ENCODE measurements at regions not wholly inside any gene's neighbourhood (a gene's known extent, or its start where the extent isn't known, plus 50 kb on each side); places are given as distances from the start of the nearest gene placed in this dataset.

DNA sequence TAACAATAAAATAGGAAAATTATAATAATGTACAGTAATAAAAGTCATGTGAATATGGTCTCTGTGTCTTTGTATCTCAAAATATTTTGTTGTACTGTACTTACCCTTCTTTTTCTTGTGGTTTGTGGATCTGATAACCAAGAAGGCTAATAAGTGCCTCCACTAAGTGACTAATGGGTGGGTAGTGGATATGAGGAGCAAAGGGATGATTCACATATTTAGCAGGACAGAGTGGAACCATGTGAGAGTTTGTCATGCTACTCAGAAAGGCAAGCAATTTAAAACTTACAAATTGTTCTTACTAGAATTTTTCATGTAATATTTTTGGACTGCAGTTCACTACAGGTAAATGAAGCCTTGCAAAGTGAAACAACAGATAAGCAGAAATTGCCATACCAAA, 1241.2 kb upstream of the CDH2 start:
- Histone ChIP-seq H3F3A (ENCODE audit: low read depth) (no peaks in the 10 kb centered on the region), H3K9ac (no peak overlapping the region), H3K4me3 (no peak overlapping the region), H3K4me1 (no peaks in the 10 kb centered on the region), H2AFZ (replicated peaks) (no peak overlapping the region), H3K27me3 (no peaks in the 10 kb centered on the region), H4K20me1 (ENCODE audit: low read depth) (no peaks in the 10 kb centered on the region), H3K4me2 (no peak overlapping the region), H3K9me3 (ENCODE audit: low read depth) (peaks cover 13% of the 10 kb centered on the region), H3K27ac (no peak overlapping the region), H3K79me2 (ENCODE audit: low read depth) (no peaks in the 10 kb centered on the region), H3K36me3 (no peaks in the 10 kb centered on the region)
- H3K27me3 Mint-ChIP-seq (ENCODE audit: insufficient read depth, low read depth), result peaks cover 2% of the 10 kb centered on the region
- H3K4me1 Mint-ChIP-seq, result no peaks in the 10 kb centered on the region
- TF ChIP-seq EZH2phosphoT487 (IDR thresholded peaks at IDR 0.05) (no peak), EZH2 (IDR thresholded peaks at IDR 0.05) (no peak)
- TF ChIP-seq, protein P1, sequence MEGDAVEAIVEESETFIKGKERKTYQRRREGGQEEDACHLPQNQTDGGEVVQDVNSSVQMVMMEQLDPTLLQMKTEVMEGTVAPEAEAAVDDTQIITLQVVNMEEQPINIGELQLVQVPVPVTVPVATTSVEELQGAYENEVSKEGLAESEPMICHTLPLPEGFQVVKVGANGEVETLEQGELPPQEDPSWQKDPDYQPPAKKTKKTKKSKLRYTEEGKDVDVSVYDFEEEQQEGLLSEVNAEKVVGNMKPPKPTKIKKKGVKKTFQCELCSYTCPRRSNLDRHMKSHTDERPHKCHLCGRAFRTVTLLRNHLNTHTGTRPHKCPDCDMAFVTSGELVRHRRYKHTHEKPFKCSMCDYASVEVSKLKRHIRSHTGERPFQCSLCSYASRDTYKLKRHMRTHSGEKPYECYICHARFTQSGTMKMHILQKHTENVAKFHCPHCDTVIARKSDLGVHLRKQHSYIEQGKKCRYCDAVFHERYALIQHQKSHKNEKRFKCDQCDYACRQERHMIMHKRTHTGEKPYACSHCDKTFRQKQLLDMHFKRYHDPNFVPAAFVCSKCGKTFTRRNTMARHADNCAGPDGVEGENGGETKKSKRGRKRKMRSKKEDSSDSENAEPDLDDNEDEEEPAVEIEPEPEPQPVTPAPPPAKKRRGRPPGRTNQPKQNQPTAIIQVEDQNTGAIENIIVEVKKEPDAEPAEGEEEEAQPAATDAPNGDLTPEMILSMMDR (IDR thresholded peaks at IDR 0.05), result no peak
- no peak for DNase-seq (ENCODE audit: low spot score)
- H3K4me3 Mint-ChIP-seq, result no peak overlapping the region
- no peak overlapping the region for H3K27ac Mint-ChIP-seq
- H3K36me3 Mint-ChIP-seq, result no peaks in the 10 kb centered on the region
- H3K9me3 Mint-ChIP-seq, result peaks cover 16% of the 10 kb centered on the region

DNA sequence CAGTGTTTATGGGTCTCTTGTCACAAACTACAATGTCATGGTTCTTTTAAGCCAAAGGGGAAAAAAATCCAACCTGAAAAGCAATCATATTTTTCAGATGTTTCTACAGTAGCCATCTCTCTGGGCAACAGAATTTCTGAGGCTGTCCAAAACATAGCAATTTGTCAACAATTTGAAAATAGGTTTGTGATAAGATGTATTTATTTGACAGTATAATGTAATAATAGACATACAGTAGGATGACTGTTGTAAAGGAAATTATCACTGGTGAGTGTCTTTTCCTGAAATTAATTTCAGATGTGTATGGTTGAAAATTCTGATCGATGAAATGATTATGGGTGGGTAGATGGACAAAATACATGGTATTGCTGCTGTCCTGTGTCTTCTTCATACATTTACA, 1230.1 kb upstream of the CDH2 start:
- Histone ChIP-seq H3K79me2 (ENCODE audit: low read depth) (no peaks in the 10 kb centered on the region), H4K20me1 (ENCODE audit: low read depth) (no peaks in the 10 kb centered on the region), H3K4me1 (no peaks in the 10 kb centered on the region), H3K9me3 (ENCODE audit: low read depth) (no peaks in the 10 kb centered on the region), H2AFZ (replicated peaks) (no peak overlapping the region), H3K27ac (no peak overlapping the region), H3K4me2 (no peak overlapping the region), H3K27me3 (no peaks in the 10 kb centered on the region), H3K9ac (no peak overlapping the region), H3K36me3 (no peaks in the 10 kb centered on the region), H3F3A (ENCODE audit: low read depth) (no peaks in the 10 kb centered on the region), H3K4me3 (no peak overlapping the region)
- no peak for TF ChIP-seq EZH2 (IDR thresholded peaks at IDR 0.05)
- TF ChIP-seq EZH2phosphoT487 (IDR thresholded peaks at IDR 0.05), result no peak
- TF ChIP-seq, protein P1 (IDR thresholded peaks at IDR 0.05), result no peak
- Mint-ChIP-seq H3K9me3 (no peaks in the 10 kb centered on the region), H3K27me3 (ENCODE audit: insufficient read depth, low read depth) (no peaks in the 10 kb centered on the region), H3K4me3 (no peak overlapping the region), H3K4me1 (no peaks in the 10 kb centered on the region), H3K27ac (no peak overlapping the region), H3K36me3 (no peaks in the 10 kb centered on the region)
- no peak for DNase-seq (ENCODE audit: low spot score)

DNA sequence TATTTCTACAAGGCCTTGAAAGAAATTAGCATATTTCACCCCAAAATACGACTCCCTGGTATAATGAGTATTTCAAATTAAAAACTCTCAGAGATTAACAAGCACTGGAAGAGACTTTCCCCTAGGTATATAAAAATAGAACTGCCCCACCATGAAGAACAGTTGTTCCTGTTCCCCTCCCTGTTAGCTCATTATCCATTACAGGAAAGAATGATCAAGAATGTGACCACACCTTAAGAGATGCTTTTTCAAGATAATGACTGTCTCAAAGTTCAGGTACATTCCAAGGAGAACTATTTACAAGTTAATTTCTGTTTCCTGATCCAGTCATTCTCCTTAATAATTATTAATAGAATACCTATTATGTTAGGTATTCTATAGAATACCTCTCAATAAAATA, 1220.6 kb upstream of the CDH2 start:
- no peak overlapping the region for H3K4me3 ChIP-seq
- no peak overlapping the region for H3K27ac Mint-ChIP-seq
- no peaks in the 10 kb centered on the region for H3K36me3 ChIP-seq
- no peaks in the 10 kb centered on the region for H3K36me3 Mint-ChIP-seq
- H4K20me1 ChIP-seq (ENCODE audit: low read depth), result no peaks in the 10 kb centered on the region
- H3K4me1 ChIP-seq, result no peaks in the 10 kb centered on the region
- H3K27ac ChIP-seq, result no peak overlapping the region
- H3K9ac ChIP-seq, result no peak overlapping the region
- H3K4me2 ChIP-seq, result no peak overlapping the region
- DNase-seq (ENCODE audit: low spot score), result no peak
- no peaks in the 10 kb centered on the region for H3K9me3 Mint-ChIP-seq
- H3K79me2 ChIP-seq (ENCODE audit: low read depth), result no peaks in the 10 kb centered on the region
- H2AFZ ChIP-seq (replicated peaks), result no peak overlapping the region
- no peaks in the 10 kb centered on the region for H3K27me3 Mint-ChIP-seq (ENCODE audit: insufficient read depth, low read depth)
- no peaks in the 10 kb centered on the region for H3F3A ChIP-seq (ENCODE audit: low read depth)
- no peak overlapping the region for H3K4me3 Mint-ChIP-seq
- TF ChIP-seq EZH2phosphoT487 (IDR thresholded peaks at IDR 0.05), result no peak
- TF ChIP-seq, protein P1 (IDR thresholded peaks at IDR 0.05), result no peak
- no peak for TF ChIP-seq EZH2 (IDR thresholded peaks at IDR 0.05)
- no peaks in the 10 kb centered on the region for H3K9me3 ChIP-seq (ENCODE audit: low read depth)
- no peaks in the 10 kb centered on the region for H3K4me1 Mint-ChIP-seq
- H3K27me3 ChIP-seq, result no peaks in the 10 kb centered on the region
